ENCODE measurements at regions not wholly inside any gene's neighbourhood (a gene's known extent, or its start where the extent isn't known, plus 50 kb on each side); places are given as distances from the start of the nearest gene placed in this dataset.
"Not testable (repeated sequence)": the region's sequence is repeated elsewhere in the genome, so short reads cannot be mapped to it uniquely, and the experiment has no call there.

- not testable (repeated sequence) for H3K4me3 ChIP-seq (ENCODE audit: low read length in 3 of 3); H3K36me3 ChIP-seq (ENCODE audit: control insufficient read depth in 3 of 3, insufficient read depth in 3 of 3, low read length in 3 of 3); H3K4me1 ChIP-seq (ENCODE audit: control insufficient read depth in 3 of 3, insufficient read depth in 3 of 3, low read length in 3 of 3); H3K27ac ChIP-seq (ENCODE audit: low read depth, low read length); H3K9ac ChIP-seq (ENCODE audit: low read depth in 1 of 3, low read length in 3 of 3); H3K9me3 ChIP-seq (ENCODE audit: control insufficient read depth in 3 of 3, low read length in 3 of 3); H3K27me3 ChIP-seq (ENCODE audit: control insufficient read depth in 3 of 3, insufficient read depth in 3 of 3, low read length in 3 of 3)
These were observed 75.3 kb upstream of the ZNF746 start for GRCh38 chr7:149572920-149573319.

- H3K27me3 ChIP-seq (ENCODE audit: control insufficient read depth in 3 of 3, insufficient read depth in 3 of 3, low read length in 3 of 3): no peaks in the 10 kb centered on the region
- H3K36me3 ChIP-seq (ENCODE audit: control insufficient read depth in 3 of 3, insufficient read depth in 3 of 3, low read length in 3 of 3): no peaks in the 10 kb centered on the region
- peaks cover 4 to 8% (median 8%) of the 10 kb centered on the region in 3 donors for H3K4me1 ChIP-seq (ENCODE audit: control insufficient read depth in 3 of 3, insufficient read depth in 3 of 3, low read length in 3 of 3)
- peaks cover 0 to 3% (median 0%) of the 10 kb centered on the region in 3 donors for H3K9me3 ChIP-seq (ENCODE audit: control insufficient read depth in 3 of 3, low read length in 3 of 3)
- no peak overlapping the region for H3K4me3 ChIP-seq (ENCODE audit: low read length in 3 of 3)
- H3K9ac ChIP-seq (ENCODE audit: low read depth in 1 of 3, low read length in 3 of 3): no peak overlapping the region
- no peak overlapping the region for H3K27ac ChIP-seq (ENCODE audit: low read depth, low read length)
These were observed 73.2 kb upstream of the ZNF746 start for GRCh38 chr7:149570784-149571183.

- peaks cover 8 to 10% (median 8%) of the 10 kb centered on the region in 3 donors for H3K4me1 ChIP-seq (ENCODE audit: control insufficient read depth in 3 of 3, insufficient read depth in 3 of 3, low read length in 3 of 3)
- H3K36me3 ChIP-seq (ENCODE audit: control insufficient read depth in 3 of 3, insufficient read depth in 3 of 3, low read length in 3 of 3): no peaks in the 10 kb centered on the region
- no peak overlapping the region for H3K27ac ChIP-seq (ENCODE audit: low read depth, low read length)
- H3K9me3 ChIP-seq (ENCODE audit: control insufficient read depth in 3 of 3, low read length in 3 of 3): peaks cover 0 to 3% (median 0%) of the 10 kb centered on the region in 3 donors
- H3K4me3 ChIP-seq (ENCODE audit: low read length in 3 of 3): no peak overlapping the region
- no peak overlapping the region for H3K9ac ChIP-seq (ENCODE audit: low read depth in 1 of 3, low read length in 3 of 3)
- H3K27me3 ChIP-seq (ENCODE audit: control insufficient read depth in 3 of 3, insufficient read depth in 3 of 3, low read length in 3 of 3): no peaks in the 10 kb centered on the region
These were observed 72.3 kb upstream of the ZNF746 start for GRCh38 chr7:149569726-149570422.

- H3K27ac ChIP-seq (ENCODE audit: low read depth, low read length): no peak overlapping the region
- H3K4me3 ChIP-seq (ENCODE audit: low read length in 3 of 3): no peak overlapping the region
- H3K9ac ChIP-seq (ENCODE audit: low read depth in 1 of 3, low read length in 3 of 3): no peak overlapping the region
- peaks cover 8 to 14% (median 11%) of the 10 kb centered on the region in 3 donors for H3K4me1 ChIP-seq (ENCODE audit: control insufficient read depth in 3 of 3, insufficient read depth in 3 of 3, low read length in 3 of 3)
- H3K9me3 ChIP-seq (ENCODE audit: control insufficient read depth in 3 of 3, low read length in 3 of 3): peaks cover 0 to 3% (median 0%) of the 10 kb centered on the region in 3 donors
- H3K36me3 ChIP-seq (ENCODE audit: control insufficient read depth in 3 of 3, insufficient read depth in 3 of 3, low read length in 3 of 3): no peaks in the 10 kb centered on the region
- no peaks in the 10 kb centered on the region for H3K27me3 ChIP-seq (ENCODE audit: control insufficient read depth in 3 of 3, insufficient read depth in 3 of 3, low read length in 3 of 3)
These were observed 71.6 kb upstream of the ZNF746 start for GRCh38 chr7:149569025-149569725.

- H3K27me3 ChIP-seq (ENCODE audit: control insufficient read depth in 3 of 3, insufficient read depth in 3 of 3, low read length in 3 of 3): no peaks in the 10 kb centered on the region
- peaks cover 8 to 14% (median 11%) of the 10 kb centered on the region in 3 donors for H3K4me1 ChIP-seq (ENCODE audit: control insufficient read depth in 3 of 3, insufficient read depth in 3 of 3, low read length in 3 of 3)
- no peak overlapping the region for H3K27ac ChIP-seq (ENCODE audit: low read depth, low read length)
- no peaks in the 10 kb centered on the region for H3K36me3 ChIP-seq (ENCODE audit: control insufficient read depth in 3 of 3, insufficient read depth in 3 of 3, low read length in 3 of 3)
- H3K9ac ChIP-seq (ENCODE audit: low read depth in 1 of 3, low read length in 3 of 3): no peak overlapping the region
- no peak overlapping the region for H3K4me3 ChIP-seq (ENCODE audit: low read length in 3 of 3)
- no peaks in the 10 kb centered on the region for H3K9me3 ChIP-seq (ENCODE audit: control insufficient read depth in 3 of 3, low read length in 3 of 3)
These were observed 70.6 kb upstream of the ZNF746 start for GRCh38 chr7:149568218-149568617.

GRCh38 chr7:149566103-149566502 is 68.5 kb upstream of the ZNF746 start:
- no peaks in the 10 kb centered on the region for H3K36me3 ChIP-seq (ENCODE audit: control insufficient read depth in 3 of 3, insufficient read depth in 3 of 3, low read length in 3 of 3)
- no peaks in the 10 kb centered on the region for H3K9me3 ChIP-seq (ENCODE audit: control insufficient read depth in 3 of 3, low read length in 3 of 3)
- no peak overlapping the region for H3K27ac ChIP-seq (ENCODE audit: low read depth, low read length)
- H3K4me1 ChIP-seq (ENCODE audit: control insufficient read depth in 3 of 3, insufficient read depth in 3 of 3, low read length in 3 of 3): peaks cover 8 to 14% (median 11%) of the 10 kb centered on the region in 3 donors
- no peak overlapping the region for H3K4me3 ChIP-seq (ENCODE audit: low read length in 3 of 3)
- no peaks in the 10 kb centered on the region for H3K27me3 ChIP-seq (ENCODE audit: control insufficient read depth in 3 of 3, insufficient read depth in 3 of 3, low read length in 3 of 3)
- H3K9ac ChIP-seq (ENCODE audit: low read depth in 1 of 3, low read length in 3 of 3): no peak overlapping the region

- H3K9me3 ChIP-seq (ENCODE audit: control insufficient read depth in 3 of 3, low read length in 3 of 3): no peaks in the 10 kb centered on the region
- peaks cover 8 to 14% (median 11%) of the 10 kb centered on the region in 3 donors for H3K4me1 ChIP-seq (ENCODE audit: control insufficient read depth in 3 of 3, insufficient read depth in 3 of 3, low read length in 3 of 3)
- H3K27me3 ChIP-seq (ENCODE audit: control insufficient read depth in 3 of 3, insufficient read depth in 3 of 3, low read length in 3 of 3): no peaks in the 10 kb centered on the region
- H3K9ac ChIP-seq (ENCODE audit: low read depth in 1 of 3, low read length in 3 of 3): no peak overlapping the region
- H3K4me3 ChIP-seq (ENCODE audit: low read length in 3 of 3): no peak overlapping the region
- no peak overlapping the region for H3K27ac ChIP-seq (ENCODE audit: low read depth, low read length)
- H3K36me3 ChIP-seq (ENCODE audit: control insufficient read depth in 3 of 3, insufficient read depth in 3 of 3, low read length in 3 of 3): peaks cover 3 to 4% (median 4%) of the 10 kb centered on the region in 3 donors
These were observed 67.4 kb upstream of the ZNF746 start for GRCh38 chr7:149565096-149565382.

GRCh38 chr7:149564340-149565095 is 66.9 kb upstream of the ZNF746 start:
- no peak overlapping the region for H3K27ac ChIP-seq (ENCODE audit: low read depth, low read length)
- H3K4me1 ChIP-seq (ENCODE audit: control insufficient read depth in 3 of 3, insufficient read depth in 3 of 3, low read length in 3 of 3): peaks cover 8 to 14% (median 11%) of the 10 kb centered on the region in 3 donors
- no peaks in the 10 kb centered on the region for H3K9me3 ChIP-seq (ENCODE audit: control insufficient read depth in 3 of 3, low read length in 3 of 3)
- H3K4me3 ChIP-seq (ENCODE audit: low read length in 3 of 3): no peak overlapping the region
- H3K9ac ChIP-seq (ENCODE audit: low read depth in 1 of 3, low read length in 3 of 3): no peak overlapping the region
- no peaks in the 10 kb centered on the region for H3K27me3 ChIP-seq (ENCODE audit: control insufficient read depth in 3 of 3, insufficient read depth in 3 of 3, low read length in 3 of 3)
- peaks cover 3 to 5% (median 4%) of the 10 kb centered on the region in 3 donors for H3K36me3 ChIP-seq (ENCODE audit: control insufficient read depth in 3 of 3, insufficient read depth in 3 of 3, low read length in 3 of 3)

- Histone ChIP-seq H3K27ac (ENCODE audit: low read depth, low read length) (no peak overlapping the region), H3K9me3 (ENCODE audit: control insufficient read depth in 3 of 3, low read length in 3 of 3) (no peaks in the 10 kb centered on the region), H3K4me3 (ENCODE audit: low read length in 3 of 3) (no peak overlapping the region), H3K4me1 (ENCODE audit: control insufficient read depth in 3 of 3, insufficient read depth in 3 of 3, low read length in 3 of 3) (peaks cover 6 to 12% (median 11%) of the 10 kb centered on the region in 3 donors), H3K36me3 (ENCODE audit: control insufficient read depth in 3 of 3, insufficient read depth in 3 of 3, low read length in 3 of 3) (peaks cover 11 to 14% (median 12%) of the 10 kb centered on the region in 3 donors), H3K27me3 (ENCODE audit: control insufficient read depth in 3 of 3, insufficient read depth in 3 of 3, low read length in 3 of 3) (no peaks in the 10 kb centered on the region), H3K9ac (ENCODE audit: low read depth in 1 of 3, low read length in 3 of 3) (no peak overlapping the region)
These were observed 65.0 kb upstream of the ZNF746 start for GRCh38 chr7:149562602-149563001.

GRCh38 chr7:149561072-149561471 is 63.5 kb upstream of the ZNF746 start:
- Histone ChIP-seq H3K9ac (ENCODE audit: low read depth in 1 of 3, low read length in 3 of 3) (no peak overlapping the region), H3K4me1 (ENCODE audit: control insufficient read depth in 3 of 3, insufficient read depth in 3 of 3, low read length in 3 of 3) (peaks cover 0 to 7% (median 6%) of the 10 kb centered on the region in 3 donors), H3K4me3 (ENCODE audit: low read length in 3 of 3) (no peak overlapping the region), H3K27ac (ENCODE audit: low read depth, low read length) (no peak overlapping the region), H3K27me3 (ENCODE audit: control insufficient read depth in 3 of 3, insufficient read depth in 3 of 3, low read length in 3 of 3) (no peaks in the 10 kb centered on the region), H3K9me3 (ENCODE audit: control insufficient read depth in 3 of 3, low read length in 3 of 3) (no peaks in the 10 kb centered on the region), H3K36me3 (ENCODE audit: control insufficient read depth in 3 of 3, insufficient read depth in 3 of 3, low read length in 3 of 3) (peaks cover 14 to 24% (median 24%) of the 10 kb centered on the region in 3 donors)

Data from skeletal muscle tissue (tissue), 3 donors.